Liver (tissue), 8 donors: ENCODE measurements at regions not wholly inside any gene's neighbourhood (a gene's known extent, or its start where the extent isn't known, plus 50 kb on each side); places are given as distances from the start of the nearest gene placed in this dataset.

ENCODE experiments used
- DNase-seq: peaks from one replicate; pipeline ENCODE4 v3.0.0-alpha.2; 2017; ENCODE audit warnings: low spot score
- H3K27ac ChIP-seq, 2 donors: one replicate each; pipeline ENCODE4 v1.7.0; 2013; ENCODE audit warnings: inconsistent platforms in 2 of 2, low read length in 2 of 2, control low read depth in 1 of 2, low read depth in 1 of 2, mild to moderate bottlenecking in 1 of 2
- H3K27me3 ChIP-seq, 4 donors: one replicate each; pipeline versions ENCODE4 v1.6.1 to v1.7.0; 2013; ENCODE audit warnings: low read length in 3 of 4, inconsistent platforms in 1 of 4, mild to moderate bottlenecking in 1 of 4, moderate library complexity in 1 of 4; ENCODE audit not compliant: control insufficient read depth in 4 of 4, insufficient read depth in 4 of 4
- H3K36me3 ChIP-seq, 4 donors: one replicate each; pipeline versions ENCODE4 v1.6.1 to v1.7.0; 2013; ENCODE audit warnings: low read length in 3 of 4, mild to moderate bottlenecking in 3 of 4, low read depth in 1 of 4, moderate library complexity in 1 of 4; ENCODE audit not compliant: control insufficient read depth in 4 of 4, insufficient read depth in 3 of 4
- H3K4me1 ChIP-seq, 4 donors: one replicate each; pipeline versions ENCODE4 v1.6.1 to v1.7.0; 2013; ENCODE audit warnings: low read length in 3 of 4, mild to moderate bottlenecking in 3 of 4, moderate library complexity in 1 of 4; ENCODE audit not compliant: control insufficient read depth in 4 of 4, insufficient read depth in 4 of 4
- H3K4me3 ChIP-seq, 3 donors: one replicate each; pipeline versions ENCODE4 v1.6.1 to v1.7.0; 2013; ENCODE audit warnings: low read length in 3 of 3, control low read depth in 1 of 3, low read depth in 1 of 3, mild to moderate bottlenecking in 1 of 3
- H3K9ac ChIP-seq, 2 donors: one replicate each; pipeline ENCODE4 v1.7.0; 2013; ENCODE audit warnings: low read length in 2 of 2, mild to moderate bottlenecking in 2 of 2, moderate library complexity in 2 of 2, control low read depth in 1 of 2, low read depth in 1 of 2
- H3K9me3 ChIP-seq, 4 donors: one replicate each; pipeline versions ENCODE4 v1.6.1 to v1.7.0; 2013; ENCODE audit warnings: low read length in 3 of 4; ENCODE audit not compliant: control insufficient read depth in 4 of 4
- CTCF ChIP-seq: fragments of 150-350 bp; IDR thresholded peaks from 2 replicates; pipeline ENCODE4 v1.5.1; 2017; ENCODE audit warnings: improper control_type of control experiment, low read depth, low read length; ENCODE audit not compliant: missing input control
- EGR1 ChIP-seq, 2 donors: IDR thresholded peaks; 2 replicates each; pipeline ENCODE4 v1.6.1; 2016 to 2018; ENCODE audit warnings: antibody characterized with exemption in 2 of 2, low read depth in 2 of 2
- FOXA1 ChIP-seq: IDR thresholded peaks from 2 replicates; pipeline ENCODE4 v1.6.1; 2016; ENCODE audit warnings: antibody characterized with exemption
- FOXA2 ChIP-seq: IDR thresholded peaks from 2 replicates; pipeline ENCODE4 v1.6.1; 2016; ENCODE audit warnings: antibody characterized with exemption
- GABPA ChIP-seq, 2 donors: IDR thresholded peaks in 1 of 2; conservative IDR thresholded peaks in 1 of 2; 2 replicates each; pipeline ENCODE4 v1.6.1; 2016; ENCODE audit warnings: antibody characterized with exemption in 2 of 2, mild to moderate bottlenecking in 1 of 2, moderate library complexity in 1 of 2
- HNF4A ChIP-seq, 2 donors: conservative IDR thresholded peaks; 2 replicates each; pipeline ENCODE4 v1.6.1; 2016; ENCODE audit warnings: antibody characterized with exemption in 2 of 2, mild to moderate bottlenecking in 2 of 2
- JUND ChIP-seq, 2 donors: IDR thresholded peaks; 2 replicates each; pipeline ENCODE4 v1.6.1; 2016; ENCODE audit warnings: antibody characterized with exemption in 2 of 2
- RAD21 ChIP-seq, 2 donors: IDR thresholded peaks; 2 replicates each; pipeline ENCODE4 v1.6.1; 2016; ENCODE audit warnings: antibody characterized with exemption in 2 of 2, mild to moderate bottlenecking in 2 of 2
- REST ChIP-seq: IDR thresholded peaks from 2 replicates; pipeline ENCODE4 v1.6.1; 2016; ENCODE audit warnings: antibody characterized with exemption, mild to moderate bottlenecking
- TAF1 ChIP-seq: conservative IDR thresholded peaks from 2 replicates; pipeline ENCODE4 v1.6.1; 2016; ENCODE audit warnings: antibody characterized with exemption, mild to moderate bottlenecking
- YY1 ChIP-seq: IDR thresholded peaks from 2 replicates; pipeline ENCODE4 v1.6.1; 2016; ENCODE audit warnings: antibody characterized with exemption, mild to moderate bottlenecking
- whole genome bisulfite sequencing: extraction: QIAGEN DNeasy Blood & Tissue Kit; methylation state at CpG from one replicate; pipeline ENCODE4 v1.1.7; 2013; 5-methylcytosine and 5-hydroxymethylcytosine counted together
- donor health status: healthy.
- donor health status: healthy.
- donor health status: healthy.
- donor health status: healthy.
- donor health status: healthy.

- WGBS: 61% methylated on average over 4 of the region's 4 CpGs
- no peaks in the 10 kb centered on the region for H3K4me1 ChIP-seq
- no peak for TF ChIP-seq REST
- no peak for TF ChIP-seq CTCF
- TF ChIP-seq YY1: no peak
- no peak for TF ChIP-seq HNF4A (conservative IDR thresholded peaks at IDR 0.05)
- H3K27ac ChIP-seq: no peak overlapping the region
- no peaks in the 10 kb centered on the region for H3K36me3 ChIP-seq
- H3K9ac ChIP-seq: no peak overlapping the region
- DNase-seq: no peak
- H3K9me3 ChIP-seq: no peaks in the 10 kb centered on the region
- no peak overlapping the region for H3K4me3 ChIP-seq
- H3K27me3 ChIP-seq: no peaks in the 10 kb centered on the region
These were observed 122.9 kb downstream of the DMRTA2 start for GRCh38 chr1:50300297-50300696.

- H3K27me3 ChIP-seq: no peaks in the 10 kb centered on the region
- no peaks in the 10 kb centered on the region for H3K9me3 ChIP-seq
- no peaks in the 10 kb centered on the region for H3K36me3 ChIP-seq
- H3K4me3 ChIP-seq: no peak overlapping the region
- 87% methylated on average over 5 of the region's 5 CpGs for WGBS
- no peaks in the 10 kb centered on the region for H3K4me1 ChIP-seq
- H3K9ac ChIP-seq: no peak overlapping the region
- DNase-seq: no peak
- TF ChIP-seq FOXA2: no peak
- no peak overlapping the region for H3K27ac ChIP-seq
These were observed 127.7 kb downstream of the DMRTA2 start for GRCh38 chr1:50295566-50295965.

- no peak for TF ChIP-seq GABPA (IDR thresholded peaks at IDR 0.05 in 1 of 2, conservative IDR thresholded peaks at IDR 0.05 in 1 of 2)
- no peak for TF ChIP-seq FOXA2
- no peak for TF ChIP-seq TAF1
- TF ChIP-seq RAD21 (IDR thresholded peaks at IDR 0.05): no peak
- Histone ChIP-seq H3K27ac (no peak overlapping the region), H3K36me3 (no peaks in the 10 kb centered on the region), H3K27me3 (no peaks in the 10 kb centered on the region), H3K4me3 (no peak overlapping the region), H3K9ac (no peak overlapping the region), H3K4me1 (no peaks in the 10 kb centered on the region), H3K9me3 (no peaks in the 10 kb centered on the region)
- no peak for DNase-seq
- 73% methylated on average over 9 of the region's 9 CpGs for WGBS
These were observed 131.0 kb downstream of the DMRTA2 start for GRCh38 chr1:50292276-50292675.

- Histone ChIP-seq H3K4me1 (no peaks in the 10 kb centered on the region), H3K9me3 (no peaks in the 10 kb centered on the region), H3K27ac (no peak overlapping the region), H3K4me3 (no peak overlapping the region), H3K36me3 (no peaks in the 10 kb centered on the region), H3K9ac (no peak overlapping the region), H3K27me3 (no peaks in the 10 kb centered on the region)
- WGBS: 91% methylated on average over 3 of the region's 3 CpGs
- no peak for DNase-seq
- TF ChIP-seq RAD21 (IDR thresholded peaks at IDR 0.05): no peak
- no peak for TF ChIP-seq TAF1
- TF ChIP-seq JUND (IDR thresholded peaks at IDR 0.05): no peak
- no peak for TF ChIP-seq EGR1 (IDR thresholded peaks at IDR 0.05; ENCODE audit: low read depth in 2 of 2)
- TF ChIP-seq FOXA1: no peak
These were observed 133.7 kb downstream of the DMRTA2 start for GRCh38 chr1:50289495-50289894.
